Epithelial cell of esophagus (primary cell): ENCODE measurements at regions not wholly inside any gene's neighbourhood (a gene's known extent, or its start where the extent isn't known, plus 50 kb on each side); places are given as distances from the start of the nearest gene placed in this dataset.

Experiments used
- DNase-seq: peaks from one replicate; pipeline ENCODE4 v3.0.0; 2010; ENCODE audit warnings: low read depth
- H3K4me3 ChIP-seq: 2 replicates; pipeline ENCODE4 v1.5.1; 2011; ENCODE audit warnings: mild to moderate bottlenecking, low read length, control low read depth
- CTCF ChIP-seq: IDR thresholded peaks from 2 replicates; pipeline ENCODE4 v1.5.1; 2011; ENCODE audit warnings: low read depth, mild to moderate bottlenecking, low read length, control low read depth, inconsistent platforms; ENCODE audit not compliant: insufficient read depth; ENCODE audit errors: missing control alignments

DNA sequence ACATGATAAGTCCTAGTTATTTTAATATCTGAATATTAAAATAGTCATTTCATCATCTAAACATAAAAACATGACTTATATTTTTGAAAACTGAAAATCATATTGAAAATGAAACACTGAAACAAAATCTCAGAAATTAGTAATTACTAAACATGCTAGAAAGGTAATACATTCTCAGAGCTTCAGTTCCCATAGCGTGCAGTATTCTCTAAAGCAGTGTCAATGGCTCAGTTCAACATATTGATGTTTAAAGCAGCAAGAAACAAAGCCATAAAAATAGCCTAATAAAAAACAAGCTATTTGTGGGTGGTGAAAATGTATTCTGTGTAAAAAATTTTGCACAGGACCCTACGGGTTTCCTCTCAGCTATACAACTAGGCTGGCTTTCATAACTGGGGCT, 1337.4 kb downstream of the FSCB start:
- H3K4me3 ChIP-seq, result no peak overlapping the region
- DNase-seq, result no peak
- no peak for TF ChIP-seq CTCF

GRCh38 chr14:43168371-43168925, 1338.6 kb downstream of the FSCB start:
- no peak for TF ChIP-seq CTCF
- H3K4me3 ChIP-seq, result no peak overlapping the region
- DNase-seq, result no peak

- TF ChIP-seq CTCF, result no peak
- DNase-seq, result no peak
- H3K4me3 ChIP-seq, result no peak overlapping the region
Measured at GRCh38 chr14:43166163-43166562, 1340.9 kb downstream of the FSCB start.

GRCh38 chr14:43165651-43166050, 1341.4 kb downstream of the FSCB start:
- TF ChIP-seq CTCF, result no peak
- no peak for DNase-seq
- no peak overlapping the region for H3K4me3 ChIP-seq

GRCh38 chr14:43161477-43161876, 1345.6 kb downstream of the FSCB start:
- DNase-seq, result no peak
- no peak for TF ChIP-seq CTCF
- H3K4me3 ChIP-seq, result no peak overlapping the region

- H3K4me3 ChIP-seq, result no peak overlapping the region
- DNase-seq, result no peak
- TF ChIP-seq CTCF, result no peak
Measured at GRCh38 chr14:43157661-43158060, 1349.4 kb downstream of the FSCB start.

- TF ChIP-seq CTCF, result no peak
- no peak overlapping the region for H3K4me3 ChIP-seq
- no peak for DNase-seq
Measured at GRCh38 chr14:43155924-43156323, 1351.2 kb downstream of the FSCB start.
